ENCODE measurements at regions not wholly inside any gene's neighbourhood (a gene's known extent, or its start where the extent isn't known, plus 50 kb on each side); places are given as distances from the start of the nearest gene placed in this dataset.

DNA sequence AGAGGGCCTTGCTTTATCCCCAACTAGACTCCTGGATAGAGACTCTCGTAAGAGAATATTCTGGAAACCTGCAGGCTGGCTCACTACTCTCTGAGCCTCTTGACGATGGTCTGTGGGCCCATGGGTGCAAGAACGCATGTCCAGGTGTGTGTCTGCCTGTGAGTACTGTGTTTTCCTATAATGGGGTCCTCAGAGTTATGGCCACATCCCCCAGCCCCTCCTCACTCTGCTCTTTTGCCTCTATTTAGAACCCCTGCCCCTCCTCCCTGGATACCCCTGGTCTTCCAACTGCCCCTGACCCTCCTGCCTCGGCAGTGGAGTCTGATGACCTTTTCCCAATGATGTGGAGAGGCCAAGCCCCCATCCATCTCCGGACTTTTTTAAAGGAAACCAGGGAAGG is 148.1 kb downstream of the ZFP36L2 start:
- Histone ChIP-seq H2AFZ (no peak overlapping the region), H4K20me1 (replicated peaks; ENCODE audit: insufficient read depth) (no peaks in the 10 kb centered on the region), H3K27ac (ENCODE audit: low read depth) (no peak overlapping the region), H3K4me1 (ENCODE audit: insufficient read depth) (no peaks in the 10 kb centered on the region; the same call in 1 of the 2 replicates), H3K36me3 (ENCODE audit: insufficient read depth) (no peaks in the 10 kb centered on the region; the same call in 1 of the 2 replicates), H3K9me2 (ENCODE audit: insufficient read depth) (no peaks in the 10 kb centered on the region), H3K4me2 (no peak overlapping the region), H3F3A (replicated peaks; ENCODE audit: low read depth) (no peaks in the 10 kb centered on the region), H3K4me3 (no peak overlapping the region), H3K27me3 (ENCODE audit: insufficient read depth) (no peaks in the 10 kb centered on the region), H3K79me2 (replicated peaks; ENCODE audit: insufficient read depth) (no peaks in the 10 kb centered on the region)
- no peaks in the 10 kb centered on the region for H3K9me3 Mint-ChIP-seq
- no peaks in the 10 kb centered on the region for H3K36me3 Mint-ChIP-seq (ENCODE audit: low read depth)
- H3K4me1 Mint-ChIP-seq, result peaks cover 12% of the 10 kb centered on the region
- no peak overlapping the region for H3K4me3 Mint-ChIP-seq
- TF ChIP-seq STAT1 (IDR thresholded peaks at IDR 0.05; ENCODE audit: unreplicated experiment), result no peak
- no peak for TF ChIP-seq ZNF331 (CRISPR knock-in tag; IDR thresholded peaks at IDR 0.05; ENCODE audit: low read depth)
- TF ChIP-seq EZH2phosphoT487 (IDR thresholded peaks at IDR 0.05; ENCODE audit: unreplicated experiment), result no peak
- no peak for TF ChIP-seq POLR2AphosphoS5 (IDR thresholded peaks at IDR 0.05; ENCODE audit: low read depth)
- ATAC-seq (no peak), DNase-seq (ENCODE audit: low spot score) (no peak)
- H3K27ac Mint-ChIP-seq, result no peak overlapping the region
- H3K27me3 Mint-ChIP-seq (ENCODE audit: insufficient read depth, low read depth, poor library complexity), result peaks cover 17% of the 10 kb centered on the region

GRCh38 chr2:43077876-43078275 is 148.5 kb downstream of the ZFP36L2 start:
- ATAC-seq, result no peak
- no peaks in the 10 kb centered on the region for H3K79me2 ChIP-seq (replicated peaks; ENCODE audit: insufficient read depth)
- no peak overlapping the region for H2AFZ ChIP-seq
- H3K4me2 ChIP-seq, result no peak overlapping the region
- Mint-ChIP-seq H3K27me3 (ENCODE audit: insufficient read depth, low read depth, poor library complexity) (peaks cover 17% of the 10 kb centered on the region), H3K4me3 (no peak overlapping the region), H3K4me1 (peaks cover 8% of the 10 kb centered on the region), H3K9me3 (no peaks in the 10 kb centered on the region), H3K36me3 (ENCODE audit: low read depth) (no peaks in the 10 kb centered on the region), H3K27ac (no peak overlapping the region)
- no peaks in the 10 kb centered on the region for H3F3A ChIP-seq (replicated peaks; ENCODE audit: low read depth)
- no peak overlapping the region for H3K27ac ChIP-seq (ENCODE audit: low read depth)
- TF ChIP-seq ZNF462 (CRISPR knock-in tag; IDR thresholded peaks at IDR 0.05), result no peak
- no peak for TF ChIP-seq STAT1 (IDR thresholded peaks at IDR 0.05; ENCODE audit: unreplicated experiment)
- TF ChIP-seq, protein P1, sequence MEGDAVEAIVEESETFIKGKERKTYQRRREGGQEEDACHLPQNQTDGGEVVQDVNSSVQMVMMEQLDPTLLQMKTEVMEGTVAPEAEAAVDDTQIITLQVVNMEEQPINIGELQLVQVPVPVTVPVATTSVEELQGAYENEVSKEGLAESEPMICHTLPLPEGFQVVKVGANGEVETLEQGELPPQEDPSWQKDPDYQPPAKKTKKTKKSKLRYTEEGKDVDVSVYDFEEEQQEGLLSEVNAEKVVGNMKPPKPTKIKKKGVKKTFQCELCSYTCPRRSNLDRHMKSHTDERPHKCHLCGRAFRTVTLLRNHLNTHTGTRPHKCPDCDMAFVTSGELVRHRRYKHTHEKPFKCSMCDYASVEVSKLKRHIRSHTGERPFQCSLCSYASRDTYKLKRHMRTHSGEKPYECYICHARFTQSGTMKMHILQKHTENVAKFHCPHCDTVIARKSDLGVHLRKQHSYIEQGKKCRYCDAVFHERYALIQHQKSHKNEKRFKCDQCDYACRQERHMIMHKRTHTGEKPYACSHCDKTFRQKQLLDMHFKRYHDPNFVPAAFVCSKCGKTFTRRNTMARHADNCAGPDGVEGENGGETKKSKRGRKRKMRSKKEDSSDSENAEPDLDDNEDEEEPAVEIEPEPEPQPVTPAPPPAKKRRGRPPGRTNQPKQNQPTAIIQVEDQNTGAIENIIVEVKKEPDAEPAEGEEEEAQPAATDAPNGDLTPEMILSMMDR (conservative IDR thresholded peaks at IDR 0.05; ENCODE audit: low read depth in 2 of 2), result no peak
- H3K9me2 ChIP-seq (ENCODE audit: insufficient read depth), result no peaks in the 10 kb centered on the region
- no peak for DNase-seq (ENCODE audit: low spot score)
- no peak overlapping the region for H3K4me3 ChIP-seq
- H4K20me1 ChIP-seq (replicated peaks; ENCODE audit: insufficient read depth), result no peaks in the 10 kb centered on the region
- no peaks in the 10 kb centered on the region for H3K4me1 ChIP-seq (ENCODE audit: insufficient read depth)
- H3K36me3 ChIP-seq (ENCODE audit: insufficient read depth), result no peaks in the 10 kb centered on the region; the same call in 1 of the 2 replicates
- H3K27me3 ChIP-seq (ENCODE audit: insufficient read depth), result no peaks in the 10 kb centered on the region

Measured in GM23338 (cell line).